GM23248 (cell line): ENCODE measurements at regions not wholly inside any gene's neighbourhood (a gene's known extent, or its start where the extent isn't known, plus 50 kb on each side); places are given as distances from the start of the nearest gene placed in this dataset.

Experiments used
- EZH2 ChIP-seq: fragments of 200-600 bp; sonication (generic); IDR thresholded peaks from 2 replicates; pipeline ENCODE4 v1.6.1; 2018; ENCODE audit warnings: antibody characterized with exemption, mild to moderate bottlenecking; ENCODE audit not compliant: insufficient read depth, poor library complexity, severe bottlenecking
- EZH2phosphoT487 ChIP-seq: fragments of 200-600 bp; sonication (generic); IDR thresholded peaks from 2 replicates; pipeline ENCODE4 v1.6.1; 2018; ENCODE audit warnings: antibody characterized with exemption, moderate library complexity, mild to moderate bottlenecking, low read depth; ENCODE audit not compliant: insufficient read depth

DNA sequence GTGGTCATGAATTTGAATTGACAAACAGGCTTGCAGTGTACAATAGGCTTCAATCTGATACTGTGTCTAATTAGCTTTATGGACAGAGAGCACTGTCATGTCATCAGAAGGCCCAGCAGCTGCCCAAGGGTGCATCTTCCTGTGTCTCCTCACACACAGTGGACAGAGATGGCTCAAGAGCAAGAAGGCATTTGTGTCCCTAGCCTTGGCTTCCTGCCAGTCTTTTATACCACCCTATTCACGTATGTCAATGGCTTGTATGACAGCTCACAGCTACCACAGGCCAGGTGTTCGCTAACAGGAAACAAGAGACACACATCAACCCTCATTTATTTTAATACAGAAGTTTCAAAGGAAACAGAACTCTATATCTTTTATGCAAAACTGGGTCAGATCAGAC, 874.0 kb upstream of the AGA start:
- no peak for TF ChIP-seq EZH2
- TF ChIP-seq EZH2phosphoT487 = no peak
